GM12892 (cell line): ENCODE measurements at regions not wholly inside any gene's neighbourhood (a gene's known extent, or its start where the extent isn't known, plus 50 kb on each side); places are given as distances from the start of the nearest gene placed in this dataset.

Experiments used
- POLR2A ChIP-seq: IDR thresholded peaks from 2 replicates; pipeline ENCODE4 v1.6.1; 2011; ENCODE audit warnings: low read depth, low read length, control low read depth
- TAF1 ChIP-seq: IDR thresholded peaks from 2 replicates; pipeline ENCODE4 v1.6.1; 2011; ENCODE audit warnings: low read depth, mild to moderate bottlenecking, control low read depth, low read length, borderline replicate concordance

- TF ChIP-seq POLR2A, result no peak
- TF ChIP-seq TAF1, result no peak
These were observed 900.3 kb downstream of the DSC3 start for GRCh38 chr18:30142248-30142647.
